SIG-M5 treated with dmso at 0.1 percent for 504 hours (cell line): ENCODE measurements at regions not wholly inside any gene's neighbourhood (a gene's known extent, or its start where the extent isn't known, plus 50 kb on each side); places are given as distances from the start of the nearest gene placed in this dataset.

ENCODE experiments used
- DNase-seq: peaks from one replicate; lab custom pipeline; 2025; ENCODE audit not compliant: unreplicated experiment; lab: John Stamatoyannopoulos, UW

GRCh38 chr2:181828122-181828705, 63.3 kb upstream of the ITPRID2 start:
- no peak for DNase-seq

- no peak for DNase-seq
Observed at GRCh38 chr2:181829230-181829629, 62.3 kb upstream of the ITPRID2 start.

GRCh38 chr2:181832015-181832414, 59.5 kb upstream of the ITPRID2 start:
- no peak for DNase-seq

GRCh38 chr2:181836583-181836982, 54.9 kb upstream of the ITPRID2 start:
- no peak for DNase-seq

- DNase-seq, result no peak
Observed at GRCh38 chr2:181837563-181837962, 54.0 kb upstream of the ITPRID2 start.

- no peak for DNase-seq
Observed at GRCh38 chr2:181839811-181840210, 51.7 kb upstream of the ITPRID2 start.

- DNase-seq, result no peak
Observed at GRCh38 chr2:181841079-181841478, 50.5 kb upstream of the ITPRID2 start.
